ENCODE measurements at regions not wholly inside any gene's neighbourhood (a gene's known extent, or its start where the extent isn't known, plus 50 kb on each side); places are given as distances from the start of the nearest gene placed in this dataset.

DNA sequence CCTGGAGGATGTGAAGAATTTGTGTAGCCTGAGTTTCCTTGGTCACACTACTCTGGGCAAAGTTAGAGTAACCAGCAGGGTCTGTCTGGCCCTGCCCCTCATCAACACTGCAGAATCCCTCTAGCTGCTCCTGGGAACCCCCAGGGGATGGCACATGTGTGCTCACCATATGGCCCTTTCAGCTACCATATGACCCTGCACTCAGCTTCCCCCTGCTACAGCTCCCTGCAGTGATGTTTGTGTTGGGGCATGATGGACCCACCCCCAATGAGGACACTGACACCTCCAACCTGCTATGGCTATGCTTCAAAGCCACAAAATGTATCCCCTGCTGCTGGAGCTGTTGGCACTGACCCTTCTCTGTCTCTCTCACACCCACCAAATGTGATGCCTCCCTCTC, 152.7 kb downstream of the SNX18 start:
- ChIA-PET CTCF (interaction anchor here (1.4 kb wide), 1 partner anchor 152 kb away, joined by 3 read pairs; the partner anchor contains the start of gene SNX18), POLR2A (no interaction called here)
- Histone ChIP-seq H3K4me3 (ENCODE audit: control insufficient read depth in 1 of 7, extremely low read depth in 1 of 7, insufficient read depth in 4 of 7, low read depth in 2 of 7, low read length in 6 of 7) (no peak overlapping the region), H3K4me1 (ENCODE audit: control extremely low read depth in 1 of 4, control insufficient read depth in 4 of 4, insufficient read depth in 4 of 4, low read length in 3 of 4) (peaks cover 2 to 24% (median 14%) of the 10 kb centered on the region in 4 experiments), H3K36me3 (ENCODE audit: control insufficient read depth in 4 of 4, insufficient read depth in 4 of 4, low read length in 3 of 4) (no peaks in the 10 kb centered on the region), H3K27ac (ENCODE audit: insufficient read depth in 1 of 2, low read depth in 1 of 2, low read length in 2 of 2, poor library complexity in 1 of 2, severe bottlenecking in 2 of 2) (no peak overlapping the region), H3K9me3 (ENCODE audit: control extremely low read depth in 1 of 5, control insufficient read depth in 4 of 5, insufficient read depth in 2 of 5, low read depth in 1 of 5, low read length in 4 of 5) (peaks cover 0 to 17% (median 4%) of the 10 kb centered on the region in 5 experiments), H3K27me3 (replicated peaks in 2 of 5; ENCODE audit: control insufficient read depth in 4 of 5, insufficient read depth in 5 of 5, low read length in 4 of 5) (no peaks in the 10 kb centered on the region)
- DNase-seq, result no peak

- no peak for DNase-seq
- WGBS (ENCODE audit: insufficient coverage), result 29% methylated on average over 1 of the region's 1 CpG
- no peak overlapping the region for H3K4me3 ChIP-seq (ENCODE audit: control insufficient read depth in 1 of 7, extremely low read depth in 1 of 7, insufficient read depth in 4 of 7, low read depth in 2 of 7, low read length in 6 of 7)
- H3K4me1 ChIP-seq (ENCODE audit: control extremely low read depth in 1 of 4, control insufficient read depth in 4 of 4, insufficient read depth in 4 of 4, low read length in 3 of 4), result peaks cover 2 to 24% (median 14%) of the 10 kb centered on the region in 4 experiments
- H3K9me3 ChIP-seq (ENCODE audit: control extremely low read depth in 1 of 5, control insufficient read depth in 4 of 5, insufficient read depth in 2 of 5, low read depth in 1 of 5, low read length in 4 of 5), result peaks cover 0 to 17% (median 4%) of the 10 kb centered on the region in 5 experiments
- no peaks in the 10 kb centered on the region for H3K27me3 ChIP-seq (replicated peaks in 2 of 5; ENCODE audit: control insufficient read depth in 4 of 5, insufficient read depth in 5 of 5, low read length in 4 of 5)
- H3K36me3 ChIP-seq (ENCODE audit: control insufficient read depth in 4 of 4, insufficient read depth in 4 of 4, low read length in 3 of 4), result no peaks in the 10 kb centered on the region
- CTCF ChIA-PET, result no interaction called here
- no peak overlapping the region for H3K27ac ChIP-seq (ENCODE audit: insufficient read depth in 1 of 2, low read depth in 1 of 2, low read length in 2 of 2, poor library complexity in 1 of 2, severe bottlenecking in 2 of 2)
- POLR2A ChIA-PET, result no interaction called here
Observed at GRCh38 chr5:54669845-54670244, 152.3 kb downstream of the SNX18 start.

GRCh38 chr5:54669285-54669684, 151.7 kb downstream of the SNX18 start:
- Histone ChIP-seq H3K4me1 (ENCODE audit: control extremely low read depth in 1 of 4, control insufficient read depth in 4 of 4, insufficient read depth in 4 of 4, low read length in 3 of 4) (peaks cover 2 to 24% (median 14%) of the 10 kb centered on the region in 4 experiments), H3K27me3 (replicated peaks in 2 of 5; ENCODE audit: control insufficient read depth in 4 of 5, insufficient read depth in 5 of 5, low read length in 4 of 5) (no peaks in the 10 kb centered on the region), H3K9me3 (ENCODE audit: control extremely low read depth in 1 of 5, control insufficient read depth in 4 of 5, insufficient read depth in 2 of 5, low read depth in 1 of 5, low read length in 4 of 5) (peaks cover 0 to 17% (median 4%) of the 10 kb centered on the region in 5 experiments), H3K4me3 (ENCODE audit: control insufficient read depth in 1 of 7, extremely low read depth in 1 of 7, insufficient read depth in 4 of 7, low read depth in 2 of 7, low read length in 6 of 7) (no peak overlapping the region), H3K36me3 (ENCODE audit: control insufficient read depth in 4 of 4, insufficient read depth in 4 of 4, low read length in 3 of 4) (no peaks in the 10 kb centered on the region), H3K27ac (ENCODE audit: insufficient read depth in 1 of 2, low read depth in 1 of 2, low read length in 2 of 2, poor library complexity in 1 of 2, severe bottlenecking in 2 of 2) (no peak overlapping the region)
- CTCF ChIA-PET, result no interaction called here
- DNase-seq, result no peak
- 67% methylated on average over 1 of the region's 1 CpG for WGBS (ENCODE audit: insufficient coverage)
- POLR2A ChIA-PET, result no interaction called here

- Histone ChIP-seq H3K4me3 (ENCODE audit: control insufficient read depth in 1 of 7, extremely low read depth in 1 of 7, insufficient read depth in 4 of 7, low read depth in 2 of 7, low read length in 6 of 7) (no peak overlapping the region), H3K4me1 (ENCODE audit: control extremely low read depth in 1 of 4, control insufficient read depth in 4 of 4, insufficient read depth in 4 of 4, low read length in 3 of 4) (peaks cover 2 to 18% (median 8%) of the 10 kb centered on the region in 4 experiments), H3K36me3 (ENCODE audit: control insufficient read depth in 4 of 4, insufficient read depth in 4 of 4, low read length in 3 of 4) (no peaks in the 10 kb centered on the region), H3K27ac (ENCODE audit: insufficient read depth in 1 of 2, low read depth in 1 of 2, low read length in 2 of 2, poor library complexity in 1 of 2, severe bottlenecking in 2 of 2) (no peak overlapping the region), H3K27me3 (replicated peaks in 2 of 5; ENCODE audit: control insufficient read depth in 4 of 5, insufficient read depth in 5 of 5, low read length in 4 of 5) (no peaks in the 10 kb centered on the region), H3K9me3 (ENCODE audit: control extremely low read depth in 1 of 5, control insufficient read depth in 4 of 5, insufficient read depth in 2 of 5, low read depth in 1 of 5, low read length in 4 of 5) (peaks cover 0 to 17% (median 4%) of the 10 kb centered on the region in 5 experiments)
- no peak for DNase-seq
- WGBS (ENCODE audit: insufficient coverage), result no CpG with 5 or more reads among the region's 2 CpGs
- POLR2A ChIA-PET, result no interaction called here
- CTCF ChIA-PET, result no interaction called here
Observed at GRCh38 chr5:54668096-54668495, 150.5 kb downstream of the SNX18 start.

GRCh38 chr5:54667136-54667535, 149.6 kb downstream of the SNX18 start:
- 0% methylated on average over 1 of the region's 3 CpGs for WGBS (ENCODE audit: insufficient coverage)
- H3K27ac ChIP-seq (ENCODE audit: insufficient read depth in 1 of 2, low read depth in 1 of 2, low read length in 2 of 2, poor library complexity in 1 of 2, severe bottlenecking in 2 of 2), result no peak overlapping the region
- CTCF ChIA-PET, result no interaction called here

GRCh38 chr5:54663866-54664265, 146.3 kb downstream of the SNX18 start:
- H3K9me3 ChIP-seq (ENCODE audit: control extremely low read depth in 1 of 5, control insufficient read depth in 4 of 5, insufficient read depth in 2 of 5, low read depth in 1 of 5, low read length in 4 of 5), result peaks cover 0 to 5% (median 0%) of the 10 kb centered on the region in 5 experiments
- CTCF ChIA-PET, result no interaction called here
- POLR2A ChIA-PET, result no interaction called here
- no peaks in the 10 kb centered on the region for H3K4me1 ChIP-seq (ENCODE audit: control extremely low read depth in 1 of 4, control insufficient read depth in 4 of 4, insufficient read depth in 4 of 4, low read length in 3 of 4)
- no peaks in the 10 kb centered on the region for H3K27me3 ChIP-seq (replicated peaks in 2 of 5; ENCODE audit: control insufficient read depth in 4 of 5, insufficient read depth in 5 of 5, low read length in 4 of 5)
- no peak overlapping the region for H3K4me3 ChIP-seq (ENCODE audit: control insufficient read depth in 1 of 7, extremely low read depth in 1 of 7, insufficient read depth in 4 of 7, low read depth in 2 of 7, low read length in 6 of 7)
- no peak for DNase-seq
- H3K27ac ChIP-seq (ENCODE audit: insufficient read depth in 1 of 2, low read depth in 1 of 2, low read length in 2 of 2, poor library complexity in 1 of 2, severe bottlenecking in 2 of 2), result no peak overlapping the region
- whole genome bisulfite sequencing (ENCODE audit: insufficient coverage), result 50% methylated on average over 2 of the region's 5 CpGs
- H3K36me3 ChIP-seq (ENCODE audit: control insufficient read depth in 4 of 4, insufficient read depth in 4 of 4, low read length in 3 of 4), result no peaks in the 10 kb centered on the region

More at GRCh38 chr5:54667136-54667535, 149.6 kb downstream of the SNX18 start:
- POLR2A ChIA-PET, result no interaction called here
- no peak overlapping the region for H3K4me3 ChIP-seq (ENCODE audit: control insufficient read depth in 1 of 7, extremely low read depth in 1 of 7, insufficient read depth in 4 of 7, low read depth in 2 of 7, low read length in 6 of 7)
- peaks cover 2 to 16% (median 8%) of the 10 kb centered on the region in 4 experiments for H3K4me1 ChIP-seq (ENCODE audit: control extremely low read depth in 1 of 4, control insufficient read depth in 4 of 4, insufficient read depth in 4 of 4, low read length in 3 of 4)
- no peak for DNase-seq
- H3K36me3 ChIP-seq (ENCODE audit: control insufficient read depth in 4 of 4, insufficient read depth in 4 of 4, low read length in 3 of 4), result no peaks in the 10 kb centered on the region
- peaks cover 0 to 10% (median 3%) of the 10 kb centered on the region in 5 experiments for H3K9me3 ChIP-seq (ENCODE audit: control extremely low read depth in 1 of 5, control insufficient read depth in 4 of 5, insufficient read depth in 2 of 5, low read depth in 1 of 5, low read length in 4 of 5)
- H3K27me3 ChIP-seq (replicated peaks in 2 of 5; ENCODE audit: control insufficient read depth in 4 of 5, insufficient read depth in 5 of 5, low read length in 4 of 5), result no peaks in the 10 kb centered on the region

- peaks cover 0 to 1% (median 0%) of the 10 kb centered on the region in 5 experiments for H3K9me3 ChIP-seq (ENCODE audit: control extremely low read depth in 1 of 5, control insufficient read depth in 4 of 5, insufficient read depth in 2 of 5, low read depth in 1 of 5, low read length in 4 of 5)
- no CpG with 5 or more reads among the region's 6 CpGs for WGBS (ENCODE audit: insufficient coverage)
- H3K27me3 ChIP-seq (replicated peaks in 2 of 5; ENCODE audit: control insufficient read depth in 4 of 5, insufficient read depth in 5 of 5, low read length in 4 of 5), result no peaks in the 10 kb centered on the region
- POLR2A ChIA-PET, result no interaction called here
- CTCF ChIA-PET, result no interaction called here
- no peak overlapping the region for H3K4me3 ChIP-seq (ENCODE audit: control insufficient read depth in 1 of 7, extremely low read depth in 1 of 7, insufficient read depth in 4 of 7, low read depth in 2 of 7, low read length in 6 of 7)
- no peaks in the 10 kb centered on the region for H3K36me3 ChIP-seq (ENCODE audit: control insufficient read depth in 4 of 4, insufficient read depth in 4 of 4, low read length in 3 of 4)
- H3K27ac ChIP-seq (ENCODE audit: insufficient read depth in 1 of 2, low read depth in 1 of 2, low read length in 2 of 2, poor library complexity in 1 of 2, severe bottlenecking in 2 of 2), result no peak overlapping the region
- no peak for DNase-seq
- no peaks in the 10 kb centered on the region for H3K4me1 ChIP-seq (ENCODE audit: control extremely low read depth in 1 of 4, control insufficient read depth in 4 of 4, insufficient read depth in 4 of 4, low read length in 3 of 4)
Observed at GRCh38 chr5:54661111-54661510, 143.6 kb downstream of the SNX18 start.
